K562 (cell line): ENCODE measurements at regions not wholly inside any gene's neighbourhood (a gene's known extent, or its start where the extent isn't known, plus 50 kb on each side); places are given as distances from the start of the nearest gene placed in this dataset.
A peak's percentile ranks its signal among the peaks of the same experiment; 100 is the strongest.
"Not testable (repeated sequence)": the region's sequence is repeated elsewhere in the genome, so short reads cannot be mapped to it uniquely, and the experiment has no call there.

Source experiments
- ATAC-seq: fragments of 200-7000 bp; cut with Tn5 transposase; 3 replicates; pipeline ENCODE4 v1.9.1; 2020; ENCODE audit warnings: moderate library complexity
- BruUV-seq: library from RNA; stranded (reverse); fragments of 400-500 nt; replicated peaks from 2 replicates; lab custom pipeline; 2021; lab: Mats Ljungman, UMichigan
- CTCF ChIA-PET: fragments of 300-600 bp; formaldehyde crosslinking; extraction: SDS; loops from one replicate; lab custom pipeline; 2021; ENCODE audit warnings: low intra/inter-chr PET ratio; lab: Yijun Ruan, JAX
- POLR2A ChIA-PET: fragments of 300-600, 350-650 bp; sonication (Branson Sonifier 250); formaldehyde crosslinking; extraction: SDS; loops from one replicate; lab custom pipeline; 2021; ENCODE audit warnings: antibody characterized with exemption, inconsistent platforms; lab: Yijun Ruan, JAX
- DNase-seq, 4 experiments: peaks; one replicate each; pipeline versions ENCODE4 v3.0.0 to v3.0.0-alpha.2; 2011 to 2018; ENCODE audit warnings: low spot score in 3 of 4, mixed read lengths in 3 of 4; ENCODE audit errors: extremely low read depth in 1 of 4
- FAIRE-seq: peaks from 2 replicates; lab custom pipeline; 2011; peaks lifted over from hg19 to GRCh38; lab: Jason Lieb, UNC
- H2AFZ ChIP-seq: 2 replicates; pipeline ENCODE4 v1.6.0; 2011; ENCODE audit warnings: low read depth, low read length, control low read depth, inconsistent platforms
- H3K27ac ChIP-seq: fragments of 200-600 bp; 3 replicates; pipeline ENCODE4 v1.8.0; 2011; ENCODE audit warnings: low read depth, mild to moderate bottlenecking, control low read depth, inconsistent platforms, low read length, moderate library complexity, mixed read lengths; ENCODE audit errors: extremely low read depth
- H3K27me3 ChIP-seq, 2 experiments: fragments of 300-600 bp in 1 of 2; 2 replicates in 1 of 2; 3 replicates in 1 of 2; pipeline versions ENCODE4 v1.6.0 to v1.8.0; 2011; ENCODE audit warnings: inconsistent platforms in 2 of 2, low read length in 2 of 2, mild to moderate bottlenecking in 1 of 2, mixed read lengths in 1 of 2, moderate library complexity in 1 of 2; ENCODE audit not compliant: control insufficient read depth in 2 of 2, insufficient read depth in 2 of 2
- H3K36me3 ChIP-seq: fragments of 300-600 bp; 3 replicates; pipeline ENCODE4 v1.8.0; 2011; ENCODE audit warnings: mild to moderate bottlenecking, low read length, inconsistent platforms; ENCODE audit not compliant: control insufficient read depth, insufficient read depth
- H3K4me1 ChIP-seq, 2 experiments: fragments of 200-600 bp in 1 of 2; replicated peaks in 1 of 2; 2 replicates in 1 of 2; 3 replicates in 1 of 2; pipeline versions ENCODE4 v1.5.1 to v1.8.0; 2011; ENCODE audit warnings: inconsistent platforms in 2 of 2, low read length in 2 of 2, mild to moderate bottlenecking in 1 of 2, mixed read lengths in 1 of 2, moderate library complexity in 1 of 2; ENCODE audit not compliant: control insufficient read depth in 2 of 2, insufficient read depth in 2 of 2
- H3K4me2 ChIP-seq: 2 replicates; pipeline ENCODE4 v1.6.1; 2011; ENCODE audit warnings: low read length, control low read depth, inconsistent platforms, mixed read lengths; ENCODE audit not compliant: insufficient read depth
- H3K4me3 ChIP-seq: fragments of 200-600 bp; sonication (generic), shearing (Covaris generic); 2 replicates; pipeline ENCODE4 v1.5.1; 2016; ENCODE audit warnings: control low read depth, inconsistent platforms
- H3K79me2 ChIP-seq: fragments of 200-600 bp; 3 replicates; pipeline ENCODE4 v1.8.0; 2011; ENCODE audit warnings: low read length, inconsistent platforms; ENCODE audit not compliant: control insufficient read depth, insufficient read depth
- H3K9ac ChIP-seq, 2 experiments: 2 replicates each; pipeline versions ENCODE4 v1.6.0 to v1.6.1; 2011; ENCODE audit warnings: low read depth in 2 of 2, low read length in 2 of 2, control low read depth in 1 of 2, inconsistent platforms in 1 of 2, mild to moderate bottlenecking in 1 of 2, mixed read lengths in 1 of 2; ENCODE audit not compliant: insufficient read depth in 1 of 2
- H3K9me1 ChIP-seq: one replicate; pipeline ENCODE4 v1.6.0; 2011; ENCODE audit warnings: inconsistent platforms, mild to moderate bottlenecking, low read length, moderate library complexity; ENCODE audit not compliant: control insufficient read depth, insufficient read depth
- H3K9me3 ChIP-seq: replicated peaks from 2 replicates; pipeline ENCODE4 v1.5.1; 2011; ENCODE audit warnings: low read depth, low read length, inconsistent platforms; ENCODE audit not compliant: control insufficient read depth, insufficient read depth
- H4K20me1 ChIP-seq: replicated peaks from 2 replicates; pipeline ENCODE4 v1.6.1; 2011; ENCODE audit warnings: low read length, inconsistent platforms, mixed read lengths; ENCODE audit not compliant: control insufficient read depth, insufficient read depth
- WGBS: fragments of 100-300 bp; shearing (Covaris generic); methylation state at CpG from one replicate; pipeline ENCODE4 v1.1.6; 2016; ENCODE audit warnings: low coverage, mixed read lengths; ENCODE audit not compliant: insufficient coverage; ENCODE audit errors: missing lambda C conversion rate; 5-methylcytosine and 5-hydroxymethylcytosine counted together
- in situ Hi-C: fragments of 300-500 bp; cut with MboI; formaldehyde crosslinking; loops from 4 replicates; pipeline ENCODE4 v1.15.0; 2018; ENCODE audit warnings: inconsistent platforms, mixed read lengths
- intact Hi-C: fragments of 100-400 bp; cut with micrococcal nuclease; formaldehyde crosslinking; loops from 2 replicates; pipeline ENCODE4 v1.14.2; 2022

DNA sequence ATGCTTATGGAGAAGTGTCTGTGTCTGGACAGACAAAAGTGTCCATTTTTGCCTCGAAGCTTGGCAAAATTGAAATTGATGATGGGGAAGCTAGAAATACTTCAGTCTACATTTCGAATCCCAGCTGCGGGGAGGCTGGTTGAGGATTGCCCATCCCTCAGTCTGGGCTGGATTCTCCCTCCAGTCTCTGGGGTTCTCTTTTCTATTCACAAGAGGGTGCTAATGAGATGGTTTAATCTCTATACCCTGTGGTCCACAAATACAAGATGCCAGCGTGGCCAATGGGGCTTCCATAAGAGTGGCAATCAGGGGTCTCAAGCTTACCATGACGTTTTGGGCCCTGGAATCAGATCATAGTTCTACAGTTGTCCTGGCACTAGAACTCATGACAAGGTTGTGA lies 78.9 kb downstream of the GOLGA8T start:
- H3K4me1 ChIP-seq, in situ Hi-C loops, H3K9me3 ChIP-seq, FAIRE-seq, intact Hi-C loops, H4K20me1 ChIP-seq, H3K9ac ChIP-seq, DNase-seq, BruUV-seq, H3K36me3 ChIP-seq, H3K27ac ChIP-seq, CTCF ChIA-PET, H3K4me2 ChIP-seq, H3K27me3 ChIP-seq, H2AFZ ChIP-seq, H3K79me2 ChIP-seq, POLR2A ChIA-PET, ATAC-seq, H3K9me1 ChIP-seq, H3K4me3 ChIP-seq: not testable (repeated sequence)
- no CpG with 5 or more reads among the region's 5 CpGs for WGBS

DNA sequence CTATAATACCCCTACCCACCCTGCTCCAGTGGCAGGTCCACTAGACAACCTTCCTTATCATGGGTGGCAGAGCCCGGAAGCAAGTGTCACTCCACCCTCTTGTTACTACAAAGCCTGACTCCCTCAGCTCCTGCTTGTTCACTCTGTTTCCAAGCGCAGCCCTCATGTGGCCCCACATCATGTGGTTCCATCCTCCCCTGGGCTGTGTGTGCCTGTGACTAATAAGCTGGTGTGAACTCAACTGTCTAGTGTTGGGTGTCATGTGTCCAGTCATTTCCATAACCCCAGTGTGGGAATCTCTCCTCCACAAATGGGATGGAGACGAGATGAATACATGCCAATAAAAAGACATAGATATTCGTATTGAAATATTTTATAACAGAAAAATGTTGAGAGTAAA lies 87.0 kb downstream of the GOLGA8T start:
- H3K36me3 ChIP-seq, H3K9me1 ChIP-seq, POLR2A ChIA-PET: not testable (repeated sequence)

DNA sequence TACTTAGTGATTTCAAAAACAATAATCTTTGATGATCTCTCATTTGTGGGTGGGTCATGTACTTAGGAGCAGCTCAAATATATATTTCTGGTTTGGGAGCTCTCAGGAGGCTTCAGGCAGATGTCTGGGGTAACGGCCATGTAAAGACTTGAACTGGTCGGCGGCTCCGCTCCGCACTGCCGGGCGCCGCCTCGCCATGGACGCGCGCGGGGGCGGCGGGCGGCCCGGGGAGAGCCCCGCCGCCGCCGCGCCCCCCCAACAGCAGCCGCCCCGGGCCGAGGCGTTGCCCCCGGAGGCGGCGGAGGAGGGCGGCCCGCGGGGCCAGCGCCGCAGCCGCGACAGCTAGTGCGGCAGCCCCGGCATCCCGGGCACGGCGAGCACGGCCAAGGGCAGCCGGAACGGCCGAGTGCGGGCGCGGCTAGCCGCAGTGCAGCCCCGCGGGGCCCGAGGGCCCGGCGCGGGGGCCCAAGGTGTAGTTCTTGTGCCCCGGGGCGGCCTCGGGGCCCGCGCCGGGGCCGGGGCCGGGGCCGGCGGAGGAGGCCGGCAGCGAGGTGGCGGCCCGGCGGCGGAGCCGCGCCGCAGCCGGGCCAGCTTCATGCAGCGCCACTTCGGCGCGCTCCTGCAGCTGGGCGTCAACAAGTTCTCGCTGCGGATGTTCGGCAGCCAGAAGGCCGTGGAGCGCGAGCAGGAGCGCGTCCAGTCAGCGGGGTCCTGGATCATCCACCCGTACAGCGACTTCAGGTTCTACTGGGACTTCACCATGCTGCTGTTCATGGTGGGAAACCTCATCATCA lies 88.1 kb downstream of the GOLGA8T start:
- H3K4me3 ChIP-seq, H3K9me3 ChIP-seq, POLR2A ChIA-PET, H3K79me2 ChIP-seq, H3K9ac ChIP-seq, in situ Hi-C loops, FAIRE-seq, H3K9me1 ChIP-seq, H2AFZ ChIP-seq, H3K4me1 ChIP-seq, H3K36me3 ChIP-seq, H3K4me2 ChIP-seq, H4K20me1 ChIP-seq, H3K27me3 ChIP-seq, ATAC-seq, intact Hi-C loops, DNase-seq, BruUV-seq, H3K27ac ChIP-seq, CTCF ChIA-PET: not testable (repeated sequence)
- WGBS: no CpG with 5 or more reads among the region's 91 CpGs

More for the DNA sequence above, 87.0 kb downstream of the GOLGA8T start:
- no CpG with 5 or more reads among the region's 4 CpGs for WGBS
- in situ Hi-C loops, DNase-seq, BruUV-seq, H2AFZ ChIP-seq, intact Hi-C loops, H3K4me1 ChIP-seq, H3K27ac ChIP-seq, H3K4me2 ChIP-seq, H3K79me2 ChIP-seq, H3K9me3 ChIP-seq, CTCF ChIA-PET, H3K27me3 ChIP-seq, H3K4me3 ChIP-seq, H3K9ac ChIP-seq, H4K20me1 ChIP-seq, ATAC-seq: not testable (repeated sequence)
- peak; percentile 44 for FAIRE-seq
